ENCODE measurements at regions not wholly inside any gene's neighbourhood (a gene's known extent, or its start where the extent isn't known, plus 50 kb on each side); places are given as distances from the start of the nearest gene placed in this dataset.

- no peak for TF ChIP-seq CTCF (IDR thresholded peaks at IDR 0.05; ENCODE audit: insufficient read depth, low read depth, low read length, missing control alignments)
- no peak overlapping the region for H3K4me3 ChIP-seq (ENCODE audit: low read length)
- DNase-seq (ENCODE audit: low read depth): no peak
These were observed 125.1 kb upstream of the BTBD3 start for GRCh38 chr20:11792568-11792953.

GRCh38 chr20:11794525-11794924, 123.2 kb upstream of the BTBD3 start:
- no peak for DNase-seq (ENCODE audit: low read depth)
- H3K4me3 ChIP-seq (ENCODE audit: low read length): no peak overlapping the region
- no peak for TF ChIP-seq CTCF (IDR thresholded peaks at IDR 0.05; ENCODE audit: insufficient read depth, low read depth, low read length, missing control alignments)

GRCh38 chr20:11795071-11795615, 122.5 kb upstream of the BTBD3 start:
- no peak overlapping the region for H3K4me3 ChIP-seq (ENCODE audit: low read length)
- DNase-seq (ENCODE audit: low read depth): no peak
- no peak for TF ChIP-seq CTCF (IDR thresholded peaks at IDR 0.05; ENCODE audit: insufficient read depth, low read depth, low read length, missing control alignments)

- no peak overlapping the region for H3K4me3 ChIP-seq (ENCODE audit: low read length)
- no peak for DNase-seq (ENCODE audit: low read depth)
- no peak for TF ChIP-seq CTCF (IDR thresholded peaks at IDR 0.05; ENCODE audit: insufficient read depth, low read depth, low read length, missing control alignments)
These were observed 121.7 kb upstream of the BTBD3 start for GRCh38 chr20:11796026-11796425.

GRCh38 chr20:11797156-11797555, 120.5 kb upstream of the BTBD3 start:
- no peak for DNase-seq (ENCODE audit: low read depth)
- no peak overlapping the region for H3K4me3 ChIP-seq (ENCODE audit: low read length)
- TF ChIP-seq CTCF (IDR thresholded peaks at IDR 0.05; ENCODE audit: insufficient read depth, low read depth, low read length, missing control alignments): no peak

GRCh38 chr20:11799281-11799684, 118.4 kb upstream of the BTBD3 start:
- TF ChIP-seq CTCF (IDR thresholded peaks at IDR 0.05; ENCODE audit: insufficient read depth, low read depth, low read length, missing control alignments): no peak
- H3K4me3 ChIP-seq (ENCODE audit: low read length): no peak overlapping the region
- DNase-seq (ENCODE audit: low read depth): peak; percentile 20

Measured in epithelial cell of esophagus (primary cell).